H9 (cell line): ENCODE measurements at regions not wholly inside any gene's neighbourhood (a gene's known extent, or its start where the extent isn't known, plus 50 kb on each side); places are given as distances from the start of the nearest gene placed in this dataset.
A peak's percentile ranks its signal among the peaks of the same experiment; 100 is the strongest.

ENCODE experiments used
- DNase-seq: peaks from one replicate; pipeline ENCODE4 v3.0.0-alpha.2; 2017
- H2AFZ ChIP-seq: one replicate; pipeline ENCODE4 v1.6.1; 2013; ENCODE audit warnings: mild to moderate bottlenecking, low read length, control low read depth, moderate library complexity
- H2AK5ac ChIP-seq: 2 replicates; pipeline ENCODE4 v1.6.1; 2013; ENCODE audit warnings: low read length, control low read depth, mixed read lengths; ENCODE audit not compliant: insufficient read length
- H2BK120ac ChIP-seq: one replicate; pipeline ENCODE4 v1.6.1; 2013; ENCODE audit warnings: low read depth, mild to moderate bottlenecking, low read length, control low read depth, inconsistent platforms; ENCODE audit not compliant: poor library complexity, severe bottlenecking
- H2BK12ac ChIP-seq: 2 replicates; pipeline ENCODE4 v1.6.1; 2013; ENCODE audit warnings: low read length, control low read depth, mixed read lengths, low read depth; ENCODE audit not compliant: insufficient read length
- H2BK15ac ChIP-seq: 2 replicates; pipeline ENCODE4 v1.6.1; 2013; ENCODE audit warnings: low read depth, low read length, control low read depth
- H2BK20ac ChIP-seq: one replicate; pipeline ENCODE4 v1.6.1; 2013; ENCODE audit warnings: low read depth, mild to moderate bottlenecking, low read length, control low read depth, inconsistent platforms; ENCODE audit not compliant: poor library complexity, severe bottlenecking
- H2BK5ac ChIP-seq: 2 replicates; pipeline ENCODE4 v1.6.1; 2013; ENCODE audit warnings: low read length, control low read depth, mixed read lengths; ENCODE audit not compliant: insufficient read length
- H3K14ac ChIP-seq: 2 replicates; pipeline ENCODE4 v1.6.1; 2013; ENCODE audit warnings: low read length, control low read depth; ENCODE audit not compliant: insufficient read depth
- H3K18ac ChIP-seq: 2 replicates; pipeline ENCODE4 v1.6.1; 2013; ENCODE audit warnings: low read depth, mild to moderate bottlenecking, mixed read lengths, low read length, control low read depth; ENCODE audit not compliant: insufficient read length
- H3K23ac ChIP-seq: 2 replicates; pipeline ENCODE4 v1.6.1; 2013; ENCODE audit warnings: low read length, control low read depth, mixed read lengths, low read depth; ENCODE audit not compliant: insufficient read length
- H3K23me2 ChIP-seq: 2 replicates; pipeline ENCODE4 v1.6.1; 2013; ENCODE audit warnings: low read depth, mild to moderate bottlenecking, mixed read lengths, low read length, control low read depth; ENCODE audit not compliant: insufficient read length, poor library complexity, severe bottlenecking
- H3K27ac ChIP-seq: 2 replicates; pipeline ENCODE4 v1.5.1; 2013; ENCODE audit warnings: low read length, control low read depth, mixed read lengths, low read depth; ENCODE audit not compliant: insufficient read length
- H3K27me3 ChIP-seq: 2 replicates; pipeline ENCODE4 v1.6.1; 2013; ENCODE audit warnings: low read length, control low read depth, inconsistent platforms; ENCODE audit not compliant: insufficient read depth
- H3K4ac ChIP-seq: 2 replicates; pipeline ENCODE4 v1.6.1; 2013; ENCODE audit warnings: low read depth, mild to moderate bottlenecking, control low read depth, inconsistent platforms, low read length, moderate library complexity
- H3K4me1 ChIP-seq: 2 replicates; pipeline ENCODE4 v1.6.1; 2013; ENCODE audit warnings: low read length, control low read depth, inconsistent platforms; ENCODE audit not compliant: insufficient read depth
- H3K4me2 ChIP-seq: 2 replicates; pipeline ENCODE4 v1.6.1; 2013; ENCODE audit warnings: low read length, control low read depth, mixed read lengths; ENCODE audit not compliant: insufficient read length, insufficient read depth
- H3K56ac ChIP-seq: 2 replicates; pipeline ENCODE4 v1.6.1; 2013; ENCODE audit warnings: low read depth, mild to moderate bottlenecking, mixed read lengths, low read length, control low read depth; ENCODE audit not compliant: insufficient read length
- H3K79me1 ChIP-seq: 2 replicates; pipeline ENCODE4 v1.6.1; 2013; ENCODE audit warnings: low read depth, mild to moderate bottlenecking, moderate library complexity, low read length, control low read depth, inconsistent platforms; ENCODE audit not compliant: insufficient read depth, poor library complexity, severe bottlenecking
- H3K79me2 ChIP-seq: 2 replicates; pipeline ENCODE4 v1.6.1; 2013; ENCODE audit warnings: low read length, control low read depth, inconsistent platforms; ENCODE audit not compliant: insufficient read depth
- H3K9ac ChIP-seq: 2 replicates; pipeline ENCODE4 v1.6.1; 2013; ENCODE audit warnings: low read length, control low read depth, mixed read lengths; ENCODE audit not compliant: insufficient read length; ENCODE audit errors: extremely low read depth
- H3K9me3 ChIP-seq: one replicate; pipeline ENCODE4 v1.6.1; 2013; ENCODE audit warnings: low read depth, low read length, inconsistent platforms; ENCODE audit not compliant: control insufficient read depth
- H3T11ph ChIP-seq: one replicate; pipeline ENCODE4 v1.6.1; 2013; ENCODE audit warnings: mild to moderate bottlenecking, low read length, control low read depth, inconsistent platforms
- H4K20me1 ChIP-seq: one replicate; pipeline ENCODE4 v1.6.1; 2013; ENCODE audit not compliant: control insufficient read depth, insufficient read length, insufficient read depth
- H4K5ac ChIP-seq: 2 replicates; pipeline ENCODE4 v1.6.1; 2013; ENCODE audit warnings: low read depth, mild to moderate bottlenecking, mixed read lengths, low read length, control low read depth; ENCODE audit not compliant: insufficient read length
- H4K8ac ChIP-seq: replicated peaks from 2 replicates; pipeline ENCODE4 v1.6.1; 2013; ENCODE audit warnings: low read length, control low read depth, mixed read lengths, low read depth; ENCODE audit not compliant: insufficient read length
- H4K91ac ChIP-seq: 2 replicates; pipeline ENCODE4 v1.6.1; 2013; ENCODE audit warnings: low read depth, mild to moderate bottlenecking, moderate library complexity, mixed read lengths, low read length, control low read depth; ENCODE audit not compliant: insufficient read length
- H3K27ac Mint-ChIP-seq, 3 experiments: 2 replicates in 2 of 3; 3 replicates in 1 of 3; pipeline ENCODE4 v1.8.0; 2020 to 2021; ENCODE audit warnings: mixed read lengths in 3 of 3, mild to moderate bottlenecking in 1 of 3, moderate library complexity in 1 of 3
- H3K27me3 Mint-ChIP-seq: 2 replicates; pipeline ENCODE4 v1.8.0; 2021; ENCODE audit warnings: low read depth, mild to moderate bottlenecking, moderate library complexity, mixed read lengths
- H3K36me3 Mint-ChIP-seq, 3 experiments: 2 replicates in 2 of 3; 3 replicates in 1 of 3; pipeline ENCODE4 v1.8.0; 2020 to 2021; ENCODE audit warnings: low read depth in 3 of 3, mixed read lengths in 3 of 3; ENCODE audit not compliant: insufficient read depth in 1 of 3
- H3K4me1 Mint-ChIP-seq, 2 experiments: 2 replicates each; pipeline ENCODE4 v1.8.0; 2020; ENCODE audit warnings: mixed read lengths in 2 of 2
- H3K4me3 Mint-ChIP-seq, 2 experiments: 2 replicates in 1 of 2; 3 replicates in 1 of 2; pipeline ENCODE4 v1.8.0; 2020 to 2021; ENCODE audit warnings: mild to moderate bottlenecking in 2 of 2, mixed read lengths in 2 of 2, moderate library complexity in 1 of 2
- H3K9me3 Mint-ChIP-seq, 2 experiments: 2 replicates in 1 of 2; 3 replicates in 1 of 2; pipeline ENCODE4 v1.8.0; 2020; ENCODE audit warnings: mild to moderate bottlenecking in 2 of 2, mixed read lengths in 2 of 2, moderate library complexity in 1 of 2
- WGBS: extraction: QIAGEN DNeasy Blood & Tissue Kit; methylation state at CpG from one replicate; pipeline ENCODE4 v1.1.7; 2013; ENCODE audit warnings: missing lambda C conversion rate, low lambda C conversion rate, mixed read lengths; ENCODE audit not compliant: insufficient read length; ENCODE audit errors: extremely low coverage; 5-methylcytosine and 5-hydroxymethylcytosine counted together
- TF ChIP-seq, protein P1 (sequence below): fragments of 200-600 bp; sonication (generic); conservative IDR thresholded peaks from 3 replicates; pipeline ENCODE4 v1.8.0; 2021; ENCODE audit warnings: antibody characterized with exemption, mild to moderate bottlenecking

DNA sequence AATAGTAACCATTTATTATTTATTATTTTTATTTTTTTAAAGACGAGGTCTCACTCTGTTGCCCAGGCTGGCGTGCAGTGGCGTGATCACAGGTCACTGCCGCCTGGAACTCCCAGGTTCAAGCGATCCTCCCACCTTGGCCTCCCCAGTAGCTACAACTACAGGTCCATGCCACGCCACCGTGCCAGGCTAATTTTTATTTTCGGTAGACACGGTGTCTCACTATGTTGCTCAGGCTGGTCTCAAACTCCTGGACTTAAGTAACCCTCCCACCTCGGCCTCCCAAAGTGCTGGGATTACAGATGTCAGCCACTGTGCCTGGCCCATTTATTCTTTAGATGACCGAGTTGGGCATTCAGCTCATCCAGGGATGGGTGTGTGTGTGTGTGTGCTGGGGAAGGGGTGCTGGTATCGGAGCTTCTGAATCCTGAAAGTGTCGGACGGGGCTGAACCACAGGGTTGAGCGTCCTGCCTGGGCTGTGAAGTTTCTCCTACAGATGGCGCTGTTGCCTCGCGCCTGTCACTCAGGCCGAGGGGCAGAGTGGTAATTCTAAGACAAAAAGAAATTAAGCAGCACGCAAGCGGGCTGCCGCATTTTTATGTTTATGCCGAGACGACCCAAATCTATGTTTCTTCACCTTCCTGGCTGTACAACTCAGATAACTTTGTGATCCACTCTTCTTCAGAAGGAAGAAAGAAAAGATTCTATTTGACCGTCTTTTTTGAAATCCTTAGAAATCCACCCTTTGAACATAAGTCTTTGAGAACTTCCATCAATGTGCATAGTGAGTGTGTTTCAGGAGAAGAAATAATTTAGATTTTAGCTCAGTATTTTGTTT lies 252.8 kb downstream of the CDH26 start:
- TF ChIP-seq, protein P1, sequence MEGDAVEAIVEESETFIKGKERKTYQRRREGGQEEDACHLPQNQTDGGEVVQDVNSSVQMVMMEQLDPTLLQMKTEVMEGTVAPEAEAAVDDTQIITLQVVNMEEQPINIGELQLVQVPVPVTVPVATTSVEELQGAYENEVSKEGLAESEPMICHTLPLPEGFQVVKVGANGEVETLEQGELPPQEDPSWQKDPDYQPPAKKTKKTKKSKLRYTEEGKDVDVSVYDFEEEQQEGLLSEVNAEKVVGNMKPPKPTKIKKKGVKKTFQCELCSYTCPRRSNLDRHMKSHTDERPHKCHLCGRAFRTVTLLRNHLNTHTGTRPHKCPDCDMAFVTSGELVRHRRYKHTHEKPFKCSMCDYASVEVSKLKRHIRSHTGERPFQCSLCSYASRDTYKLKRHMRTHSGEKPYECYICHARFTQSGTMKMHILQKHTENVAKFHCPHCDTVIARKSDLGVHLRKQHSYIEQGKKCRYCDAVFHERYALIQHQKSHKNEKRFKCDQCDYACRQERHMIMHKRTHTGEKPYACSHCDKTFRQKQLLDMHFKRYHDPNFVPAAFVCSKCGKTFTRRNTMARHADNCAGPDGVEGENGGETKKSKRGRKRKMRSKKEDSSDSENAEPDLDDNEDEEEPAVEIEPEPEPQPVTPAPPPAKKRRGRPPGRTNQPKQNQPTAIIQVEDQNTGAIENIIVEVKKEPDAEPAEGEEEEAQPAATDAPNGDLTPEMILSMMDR, result peak; percentile 92
- Mint-ChIP-seq H3K36me3 (no peaks in the 10 kb centered on the region), H3K9me3 (no peaks in the 10 kb centered on the region; a peak in 1 of 5 replicates), H3K27ac (no peak overlapping the region), H3K4me1 (peaks cover 12% of the 10 kb centered on the region in 2 experiments), H3K27me3 (peaks cover 24% of the 10 kb centered on the region), H3K4me3 (no peak overlapping the region)
- Histone ChIP-seq H3K79me1 (no peaks in the 10 kb centered on the region), H3K18ac (no peak overlapping the region), H2BK12ac (no peak overlapping the region), H4K20me1 (no peaks in the 10 kb centered on the region), H2BK5ac (no peak overlapping the region), H3K9me3 (no peaks in the 10 kb centered on the region), H4K91ac (no peak overlapping the region), H4K5ac (no peak overlapping the region), H3K56ac (no peak overlapping the region), H3K79me2 (no peaks in the 10 kb centered on the region), H3K14ac (no peak overlapping the region), H3K4me1 (no peaks in the 10 kb centered on the region; the same call in 1 of the 2 replicates), H3K27me3 (no peaks in the 10 kb centered on the region; the same call in 1 of the 2 replicates), H3K9ac (no peak overlapping the region), H3K27ac (no peak overlapping the region), H2BK15ac (no peak overlapping the region), H4K8ac (no peak overlapping the region), H2AK5ac (no peak overlapping the region), H3T11ph (no peak overlapping the region), H3K23me2 (peaks cover 3% of the 10 kb centered on the region), H2BK20ac (no peak overlapping the region), H3K23ac (no peak overlapping the region), H3K4ac (no peak overlapping the region), H2AFZ (no peak overlapping the region), H2BK120ac (no peak overlapping the region), H3K4me2 (no peak overlapping the region)
- no CpG with 5 or more reads among the region's 25 CpGs for WGBS
- peak; percentile 78 for DNase-seq
